HG02678 (cell line): ENCODE measurements at regions not wholly inside any gene's neighbourhood (a gene's known extent, or its start where the extent isn't known, plus 50 kb on each side); places are given as distances from the start of the nearest gene placed in this dataset.
"Not testable (repeated sequence)": the region's sequence is repeated elsewhere in the genome, so short reads cannot be mapped to it uniquely, and the experiment has no call there.

Source experiments
- ATAC-seq: cut with Tn5 transposase; IDR thresholded peaks from one replicate; pipeline ENCODE4 v1.9.1; 2021; ENCODE audit warnings: mild to moderate bottlenecking, moderate library complexity; ENCODE audit not compliant: unreplicated experiment

DNA sequence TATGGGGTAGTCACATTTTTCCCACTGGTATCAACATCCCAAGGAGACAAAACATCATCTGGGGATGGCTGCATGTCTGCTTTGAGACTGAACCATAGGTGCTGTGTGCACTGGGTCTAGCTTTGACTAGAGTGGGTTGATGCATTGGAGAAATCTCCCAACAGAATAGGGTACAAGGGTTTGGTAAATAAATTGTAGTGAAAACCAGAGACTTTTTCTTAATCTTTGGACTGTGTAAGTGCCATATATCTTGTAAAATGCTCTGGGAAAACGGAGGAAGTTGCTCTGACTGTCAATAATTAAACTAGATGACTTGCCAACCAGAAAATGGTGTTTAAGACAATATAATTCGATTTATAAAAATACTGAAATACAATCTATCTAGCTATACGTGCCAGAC, 1064.0 kb upstream of the SLIT2 start:
- ATAC-seq = no peak

GRCh38 chr4:19187096-19187495, 1064.6 kb upstream of the SLIT2 start:
- ATAC-seq = no peak

GRCh38 chr4:19181631-19182030, 1070.1 kb upstream of the SLIT2 start:
- not testable (repeated sequence) for ATAC-seq

DNA sequence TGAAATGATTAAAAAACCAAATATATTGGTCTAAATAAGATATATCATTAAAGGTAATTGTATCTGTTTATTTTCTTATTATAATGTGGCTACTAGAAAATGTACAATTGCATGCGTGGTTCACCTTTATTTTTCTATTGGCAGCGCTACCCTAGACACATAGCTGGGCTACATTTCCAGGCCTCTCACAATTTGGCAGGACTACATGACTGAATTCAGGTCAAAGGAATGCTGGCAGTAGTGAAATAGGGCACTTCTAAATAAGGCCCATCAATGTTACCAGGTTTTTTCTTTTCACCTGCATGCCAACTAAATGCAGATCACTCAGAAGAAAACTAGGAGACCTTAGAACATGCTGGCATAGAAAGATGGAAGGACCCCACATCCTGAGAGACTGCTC, 1072.9 kb upstream of the SLIT2 start:
- no peak for ATAC-seq

- ATAC-seq = no peak
These were observed 1074.1 kb upstream of the SLIT2 start for GRCh38 chr4:19177616-19178015.

- ATAC-seq = no peak
These were observed 1079.9 kb upstream of the SLIT2 start for GRCh38 chr4:19171832-19172231.

DNA sequence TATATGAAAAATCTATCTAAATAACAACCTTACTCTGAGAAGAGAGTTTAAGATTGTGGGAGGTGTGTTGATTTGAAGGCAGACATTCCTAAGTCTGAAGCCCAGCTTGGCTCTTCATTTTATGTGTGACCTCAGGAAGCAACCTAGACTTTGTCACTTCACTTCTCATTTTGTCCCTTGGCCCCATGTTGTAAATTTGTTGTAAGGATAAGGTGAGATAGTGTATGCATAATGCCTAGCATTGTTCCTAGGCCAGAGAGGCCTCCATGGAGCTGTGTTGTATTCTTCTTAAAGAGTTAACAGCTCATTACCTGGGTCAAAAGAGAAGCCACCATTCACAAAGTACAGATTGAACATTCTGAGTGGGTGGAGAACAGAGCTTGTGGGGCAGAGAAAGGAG, 1084.4 kb upstream of the SLIT2 start:
- no peak for ATAC-seq

- no peak for ATAC-seq
These were observed 1087.4 kb upstream of the SLIT2 start for GRCh38 chr4:19164334-19164733.

- ATAC-seq = no peak
These were observed 1091.8 kb upstream of the SLIT2 start for GRCh38 chr4:19159874-19160273.

- no peak for ATAC-seq
These were observed 1093.4 kb upstream of the SLIT2 start for GRCh38 chr4:19158107-19158809.

GRCh38 chr4:19156786-19157185, 1094.9 kb upstream of the SLIT2 start:
- ATAC-seq = no peak

- no peak for ATAC-seq
These were observed 1096.1 kb upstream of the SLIT2 start for GRCh38 chr4:19155568-19155967.

GRCh38 chr4:19154267-19154666, 1097.4 kb upstream of the SLIT2 start:
- ATAC-seq = not testable (repeated sequence)

DNA sequence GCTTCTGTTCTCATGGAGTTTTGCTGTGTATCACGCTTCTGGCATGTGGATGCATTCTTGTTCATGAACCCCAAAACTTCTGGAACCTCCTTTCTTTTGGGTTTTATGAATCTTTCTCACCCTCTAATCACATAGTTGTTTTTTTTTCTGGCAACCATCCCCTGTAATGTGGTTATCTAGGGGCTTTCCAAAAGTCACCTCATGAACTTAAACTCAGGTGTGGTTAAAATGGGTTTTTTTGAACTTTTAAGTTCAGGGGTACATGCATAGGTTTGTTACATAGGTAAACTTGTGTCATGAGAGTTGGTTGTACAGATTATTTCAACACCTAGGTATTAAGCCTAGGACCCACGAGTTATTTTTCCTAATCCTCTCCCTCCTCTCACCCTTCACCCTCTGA, 1099.4 kb upstream of the SLIT2 start:
- no peak for ATAC-seq

- no peak for ATAC-seq
These were observed 1100.0 kb upstream of the SLIT2 start for GRCh38 chr4:19151684-19152083.

- no peak for ATAC-seq
These were observed 1105.7 kb upstream of the SLIT2 start for GRCh38 chr4:19146038-19146437.

GRCh38 chr4:19135895-19136633, 1114.5 kb upstream of the LCORL start:
- peak; percentile 66 for ATAC-seq

- ATAC-seq = no peak
These were observed 1113.1 kb upstream of the LCORL start for GRCh38 chr4:19134685-19135084.

- ATAC-seq = no peak
These were observed 1111.8 kb upstream of the LCORL start for GRCh38 chr4:19133315-19133714.

GRCh38 chr4:19130866-19131265, 1109.3 kb upstream of the LCORL start:
- ATAC-seq = no peak

- no peak for ATAC-seq
These were observed 1106.6 kb upstream of the LCORL start for GRCh38 chr4:19128176-19128575.

GRCh38 chr4:19126903-19127302, 1105.3 kb upstream of the LCORL start:
- no peak for ATAC-seq

GRCh38 chr4:19123681-19124080, 1102.1 kb upstream of the LCORL start:
- no peak for ATAC-seq
